ENCODE measurements at regions not wholly inside any gene's neighbourhood (a gene's known extent, or its start where the extent isn't known, plus 50 kb on each side); places are given as distances from the start of the nearest gene placed in this dataset.

DNA sequence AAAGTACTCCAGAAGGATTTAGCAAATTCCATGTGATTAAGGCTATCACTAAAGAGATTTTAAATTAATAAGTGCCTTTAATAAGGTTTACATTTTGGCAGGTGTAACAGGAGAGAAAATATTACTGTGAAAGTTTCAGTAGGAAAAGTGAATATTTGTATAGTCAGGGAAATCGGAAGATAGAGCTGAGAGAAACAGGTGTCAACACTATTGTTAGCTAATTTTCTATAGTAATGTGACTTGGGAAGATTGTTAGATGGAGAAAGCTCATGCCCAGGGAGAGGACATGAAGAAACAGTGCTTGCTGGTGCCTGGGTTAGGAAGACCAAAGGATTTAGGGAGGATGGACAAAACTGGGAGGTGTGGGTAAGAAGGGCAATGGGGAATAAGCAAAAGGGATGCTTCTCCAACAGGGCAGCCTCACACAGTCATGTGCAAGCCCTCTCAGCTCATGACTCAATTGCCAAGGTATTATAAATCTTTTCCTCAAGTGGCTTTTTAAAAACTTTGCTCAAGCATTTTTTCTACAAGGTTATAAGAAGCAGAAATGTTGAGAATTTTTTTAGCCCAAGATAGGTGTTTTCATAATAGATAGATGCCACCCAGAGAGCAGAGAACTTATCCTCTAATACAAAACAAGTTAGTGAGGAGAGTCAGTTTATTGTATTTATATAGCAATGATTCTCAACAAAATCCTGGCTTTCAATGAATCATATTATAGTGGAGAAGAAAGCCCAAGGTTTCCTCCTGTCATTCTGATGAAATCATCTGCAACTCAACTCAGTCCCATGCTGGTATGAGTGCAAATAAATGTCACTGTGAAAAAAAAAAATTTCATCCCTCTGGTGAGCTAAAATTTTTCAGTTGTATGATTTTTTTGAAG lies 325.2 kb upstream of the NT5E start:
- WGBS (ENCODE audit: insufficient coverage), result 71% methylated on average over 1 of the region's 1 CpG
- Mint-ChIP-seq H3K27me3 (no peaks in the 10 kb centered on the region), H3K4me3 (no peak overlapping the region), H3K9me3 (ENCODE audit: insufficient read depth) (no peaks in the 10 kb centered on the region), H3K4me1 (no peaks in the 10 kb centered on the region), H3K27ac (no peak overlapping the region)
- no peaks in the 10 kb centered on the region for H4K20me1 ChIP-seq (ENCODE audit: control insufficient read depth, insufficient read depth, low read length, poor library complexity, severe bottlenecking)
- no peaks in the 10 kb centered on the region for H3K4me1 ChIP-seq (ENCODE audit: control insufficient read depth in 2 of 2, insufficient read depth in 2 of 2, low read length in 2 of 2)
- H3K27me3 ChIP-seq (replicated peaks in 1 of 4; ENCODE audit: control extremely low read depth in 1 of 4, control insufficient read depth in 3 of 4, insufficient read depth in 4 of 4, low read length in 3 of 4), result no peaks in the 10 kb centered on the region
- CTCF ChIA-PET, result no interaction called here
- H2AFZ ChIP-seq (ENCODE audit: insufficient read depth, low read depth, low read length, poor library complexity, severe bottlenecking), result no peak overlapping the region
- no peaks in the 10 kb centered on the region for H3K36me3 ChIP-seq (replicated peaks in 1 of 2; ENCODE audit: control extremely low read depth in 1 of 2, control insufficient read depth in 1 of 2, extremely low read depth in 1 of 2, insufficient read depth in 2 of 2, low read length in 1 of 2)
- no peak for DNase-seq
- no peak overlapping the region for H3K4me3 ChIP-seq (ENCODE audit: control extremely low read depth in 1 of 5, extremely low read depth in 1 of 5, insufficient read depth in 1 of 5, low read depth in 2 of 5, low read length in 4 of 5)
- H3K4me2 ChIP-seq (replicated peaks; ENCODE audit: low read depth, low read length, poor library complexity, severe bottlenecking), result no peak overlapping the region
- intact Hi-C loops (cut with micrococcal nuclease), result no loop called here
- no peak overlapping the region for H3K9ac ChIP-seq (ENCODE audit: low read length)
- POLR2A ChIA-PET, result no interaction called here
- TF ChIP-seq EZH2 (IDR thresholded peaks at IDR 0.05; ENCODE audit: borderline replicate concordance, insufficient read depth, low read depth, low read length, poor library complexity, severe bottlenecking), result no peak
- TF ChIP-seq, protein P1, sequence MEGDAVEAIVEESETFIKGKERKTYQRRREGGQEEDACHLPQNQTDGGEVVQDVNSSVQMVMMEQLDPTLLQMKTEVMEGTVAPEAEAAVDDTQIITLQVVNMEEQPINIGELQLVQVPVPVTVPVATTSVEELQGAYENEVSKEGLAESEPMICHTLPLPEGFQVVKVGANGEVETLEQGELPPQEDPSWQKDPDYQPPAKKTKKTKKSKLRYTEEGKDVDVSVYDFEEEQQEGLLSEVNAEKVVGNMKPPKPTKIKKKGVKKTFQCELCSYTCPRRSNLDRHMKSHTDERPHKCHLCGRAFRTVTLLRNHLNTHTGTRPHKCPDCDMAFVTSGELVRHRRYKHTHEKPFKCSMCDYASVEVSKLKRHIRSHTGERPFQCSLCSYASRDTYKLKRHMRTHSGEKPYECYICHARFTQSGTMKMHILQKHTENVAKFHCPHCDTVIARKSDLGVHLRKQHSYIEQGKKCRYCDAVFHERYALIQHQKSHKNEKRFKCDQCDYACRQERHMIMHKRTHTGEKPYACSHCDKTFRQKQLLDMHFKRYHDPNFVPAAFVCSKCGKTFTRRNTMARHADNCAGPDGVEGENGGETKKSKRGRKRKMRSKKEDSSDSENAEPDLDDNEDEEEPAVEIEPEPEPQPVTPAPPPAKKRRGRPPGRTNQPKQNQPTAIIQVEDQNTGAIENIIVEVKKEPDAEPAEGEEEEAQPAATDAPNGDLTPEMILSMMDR (IDR thresholded peaks at IDR 0.05), result no peak
- no peaks in the 10 kb centered on the region for H3K9me3 ChIP-seq (ENCODE audit: control extremely low read depth in 1 of 3, control insufficient read depth in 2 of 3, insufficient read depth in 1 of 3, low read length in 2 of 3)
- ATAC-seq (ENCODE audit: low read depth), result no peak
- H3K27ac ChIP-seq (ENCODE audit: low read length in 2 of 2), result no peak overlapping the region
- no peaks in the 10 kb centered on the region for H3K79me2 ChIP-seq (ENCODE audit: control insufficient read depth, insufficient read depth, low read length)

DNA sequence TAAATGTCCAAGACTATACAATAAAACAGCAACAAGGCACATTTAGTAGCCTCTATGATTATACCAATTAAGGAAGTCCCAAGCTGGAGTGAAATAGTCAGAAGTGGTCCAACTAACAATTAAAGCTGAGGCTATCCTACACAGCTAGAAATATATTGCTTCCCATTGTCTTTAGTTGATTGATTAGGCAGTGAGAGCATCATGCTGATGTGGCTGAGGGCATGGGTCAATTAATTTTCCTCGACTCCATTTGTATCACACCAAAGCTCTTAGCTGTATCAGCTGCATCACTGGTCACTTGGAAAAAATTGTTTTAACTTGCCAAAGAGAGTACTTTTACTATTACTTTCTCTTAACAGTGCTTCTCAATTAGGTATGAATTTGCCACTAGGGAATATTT lies 328.7 kb upstream of the NT5E start:
- H3K9ac ChIP-seq (ENCODE audit: low read length), result no peak overlapping the region
- no peaks in the 10 kb centered on the region for H3K36me3 ChIP-seq (replicated peaks in 1 of 2; ENCODE audit: control extremely low read depth in 1 of 2, control insufficient read depth in 1 of 2, extremely low read depth in 1 of 2, insufficient read depth in 2 of 2, low read length in 1 of 2)
- intact Hi-C loops (cut with micrococcal nuclease), result no loop called here
- WGBS (ENCODE audit: insufficient coverage), result no CpG with 5 or more reads among the region's 1 CpG
- no peaks in the 10 kb centered on the region for H3K9me3 Mint-ChIP-seq (ENCODE audit: insufficient read depth)
- ChIA-PET POLR2A (no interaction called here), CTCF (no interaction called here)
- H3K9me3 ChIP-seq (ENCODE audit: control extremely low read depth in 1 of 3, control insufficient read depth in 2 of 3, insufficient read depth in 1 of 3, low read length in 2 of 3), result peaks cover 0 to 3% (median 0%) of the 10 kb centered on the region in 3 donors
- H3K27ac ChIP-seq (ENCODE audit: low read length in 2 of 2), result no peak overlapping the region
- H2AFZ ChIP-seq (ENCODE audit: insufficient read depth, low read depth, low read length, poor library complexity, severe bottlenecking), result no peak overlapping the region
- H3K4me1 ChIP-seq (ENCODE audit: control insufficient read depth in 2 of 2, insufficient read depth in 2 of 2, low read length in 2 of 2), result no peaks in the 10 kb centered on the region
- H3K4me2 ChIP-seq (replicated peaks; ENCODE audit: low read depth, low read length, poor library complexity, severe bottlenecking), result no peak overlapping the region
- no peak overlapping the region for H3K4me3 ChIP-seq (ENCODE audit: control extremely low read depth in 1 of 5, extremely low read depth in 1 of 5, insufficient read depth in 1 of 5, low read depth in 2 of 5, low read length in 4 of 5)
- no peaks in the 10 kb centered on the region for H4K20me1 ChIP-seq (ENCODE audit: control insufficient read depth, insufficient read depth, low read length, poor library complexity, severe bottlenecking)
- TF ChIP-seq, protein P1 (IDR thresholded peaks at IDR 0.05), result no peak
- TF ChIP-seq EZH2 (IDR thresholded peaks at IDR 0.05; ENCODE audit: borderline replicate concordance, insufficient read depth, low read depth, low read length, poor library complexity, severe bottlenecking), result no peak
- no peaks in the 10 kb centered on the region for H3K27me3 Mint-ChIP-seq
- H3K4me1 Mint-ChIP-seq, result no peaks in the 10 kb centered on the region
- no peak overlapping the region for H3K27ac Mint-ChIP-seq
- H3K79me2 ChIP-seq (ENCODE audit: control insufficient read depth, insufficient read depth, low read length), result no peaks in the 10 kb centered on the region
- ATAC-seq (ENCODE audit: low read depth), result no peak
- DNase-seq, result no peak
- no peaks in the 10 kb centered on the region for H3K27me3 ChIP-seq (replicated peaks in 1 of 4; ENCODE audit: control extremely low read depth in 1 of 4, control insufficient read depth in 3 of 4, insufficient read depth in 4 of 4, low read length in 3 of 4)
- no peak overlapping the region for H3K4me3 Mint-ChIP-seq

Measured in B cell (primary cell).